GM12891 (cell line): ENCODE measurements at regions not wholly inside any gene's neighbourhood (a gene's known extent, or its start where the extent isn't known, plus 50 kb on each side); places are given as distances from the start of the nearest gene placed in this dataset.

Experiments
- PAX5 ChIP-seq: IDR thresholded peaks from 2 replicates; pipeline ENCODE4 v1.6.1; 2011; ENCODE audit warnings: low read length, moderate library complexity, mild to moderate bottlenecking; ENCODE audit not compliant: insufficient read depth, severe bottlenecking
- POLR2A ChIP-seq: IDR thresholded peaks from 2 replicates; pipeline ENCODE4 v1.6.1; 2011; ENCODE audit warnings: low read depth, low read length, control low read depth
- POLR2AphosphoS5 ChIP-seq: IDR thresholded peaks from 2 replicates; pipeline ENCODE4 v1.6.1; 2011; ENCODE audit warnings: low read depth, low read length, control low read depth
- SPI1 ChIP-seq: IDR thresholded peaks from 2 replicates; pipeline ENCODE4 v1.6.1; 2011; ENCODE audit warnings: low read depth, low read length, control low read depth

- TF ChIP-seq POLR2A (no peak), POLR2AphosphoS5 (no peak), PAX5 (no peak), SPI1 (no peak)
Observed at GRCh38 chr10:58054881-58055280, 212.8 kb downstream of the IPMK start.
